NB4 (cell line): ENCODE measurements at regions not wholly inside any gene's neighbourhood (a gene's known extent, or its start where the extent isn't known, plus 50 kb on each side); places are given as distances from the start of the nearest gene placed in this dataset.

ENCODE experiments used
- DNase-seq: peaks from one replicate; pipeline ENCODE4 v3.0.0; 2010; ENCODE audit warnings: low read depth
- H3K4me3 ChIP-seq: one replicate; pipeline ENCODE4 v1.5.1; 2011; ENCODE audit warnings: mild to moderate bottlenecking, low read depth, low read length, moderate library complexity
- MYC ChIP-seq: IDR thresholded peaks from 2 replicates; pipeline ENCODE4 v1.6.1; 2011; ENCODE audit warnings: low read depth, low read length
- POLR2A ChIP-seq: IDR thresholded peaks from 2 replicates; pipeline ENCODE4 v1.6.1; 2011; ENCODE audit warnings: mild to moderate bottlenecking; ENCODE audit not compliant: insufficient read length; ENCODE audit errors: extremely low read depth
- TF ChIP-seq, protein P1 (sequence below): IDR thresholded peaks from one replicate; pipeline ENCODE4 v1.5.1; 2012; ENCODE audit warnings: low read depth, low read length
- TF ChIP-seq, protein P2 (sequence below): IDR thresholded peaks from 2 replicates; pipeline ENCODE4 v1.6.1; 2011; ENCODE audit warnings: low read depth, low read length

- TF ChIP-seq, protein P1, sequence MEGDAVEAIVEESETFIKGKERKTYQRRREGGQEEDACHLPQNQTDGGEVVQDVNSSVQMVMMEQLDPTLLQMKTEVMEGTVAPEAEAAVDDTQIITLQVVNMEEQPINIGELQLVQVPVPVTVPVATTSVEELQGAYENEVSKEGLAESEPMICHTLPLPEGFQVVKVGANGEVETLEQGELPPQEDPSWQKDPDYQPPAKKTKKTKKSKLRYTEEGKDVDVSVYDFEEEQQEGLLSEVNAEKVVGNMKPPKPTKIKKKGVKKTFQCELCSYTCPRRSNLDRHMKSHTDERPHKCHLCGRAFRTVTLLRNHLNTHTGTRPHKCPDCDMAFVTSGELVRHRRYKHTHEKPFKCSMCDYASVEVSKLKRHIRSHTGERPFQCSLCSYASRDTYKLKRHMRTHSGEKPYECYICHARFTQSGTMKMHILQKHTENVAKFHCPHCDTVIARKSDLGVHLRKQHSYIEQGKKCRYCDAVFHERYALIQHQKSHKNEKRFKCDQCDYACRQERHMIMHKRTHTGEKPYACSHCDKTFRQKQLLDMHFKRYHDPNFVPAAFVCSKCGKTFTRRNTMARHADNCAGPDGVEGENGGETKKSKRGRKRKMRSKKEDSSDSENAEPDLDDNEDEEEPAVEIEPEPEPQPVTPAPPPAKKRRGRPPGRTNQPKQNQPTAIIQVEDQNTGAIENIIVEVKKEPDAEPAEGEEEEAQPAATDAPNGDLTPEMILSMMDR = no peak
- no peak for TF ChIP-seq MYC
- TF ChIP-seq, protein P2, sequence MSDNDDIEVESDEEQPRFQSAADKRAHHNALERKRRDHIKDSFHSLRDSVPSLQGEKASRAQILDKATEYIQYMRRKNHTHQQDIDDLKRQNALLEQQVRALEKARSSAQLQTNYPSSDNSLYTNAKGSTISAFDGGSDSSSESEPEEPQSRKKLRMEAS = no peak
- TF ChIP-seq POLR2A = no peak
- DNase-seq = no peak
Observed at GRCh38 chr13:97133554-97133953, 88.6 kb upstream of the MBNL2 start.

DNA sequence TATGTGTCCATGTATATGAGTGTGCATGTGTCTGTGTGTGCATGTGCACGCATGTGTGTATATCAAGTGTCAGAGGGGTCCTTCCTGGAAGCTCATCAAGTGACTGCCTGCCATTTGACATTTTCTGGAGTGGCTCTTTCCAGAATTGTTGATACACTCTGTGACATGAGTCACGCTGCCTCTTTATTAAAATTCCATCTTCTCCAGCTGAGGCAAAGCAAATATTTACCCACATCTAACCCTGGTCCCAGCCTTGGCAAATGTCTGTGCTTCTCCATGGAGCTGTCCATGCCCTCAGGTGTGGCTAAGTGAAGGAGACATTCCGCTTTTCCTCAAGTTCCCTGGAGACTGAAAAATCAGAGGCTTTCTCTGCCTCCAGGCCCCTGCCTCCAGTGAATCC, 88.2 kb upstream of the MBNL2 start:
- TF ChIP-seq, protein P2 = no peak
- TF ChIP-seq MYC (no peak), POLR2A (no peak)
- TF ChIP-seq, protein P1 = no peak
- H3K4me3 ChIP-seq = no peak overlapping the region
- DNase-seq = no peak

More at GRCh38 chr13:97133554-97133953, 88.6 kb upstream of the MBNL2 start:
- H3K4me3 ChIP-seq = no peak overlapping the region

GRCh38 chr13:97134364-97135095, 87.6 kb upstream of the MBNL2 start:
- DNase-seq = no peak
- no peak overlapping the region for H3K4me3 ChIP-seq
- TF ChIP-seq, protein P1 = no peak
- TF ChIP-seq POLR2A (no peak), MYC (no peak)
- TF ChIP-seq, protein P2 = no peak

DNA sequence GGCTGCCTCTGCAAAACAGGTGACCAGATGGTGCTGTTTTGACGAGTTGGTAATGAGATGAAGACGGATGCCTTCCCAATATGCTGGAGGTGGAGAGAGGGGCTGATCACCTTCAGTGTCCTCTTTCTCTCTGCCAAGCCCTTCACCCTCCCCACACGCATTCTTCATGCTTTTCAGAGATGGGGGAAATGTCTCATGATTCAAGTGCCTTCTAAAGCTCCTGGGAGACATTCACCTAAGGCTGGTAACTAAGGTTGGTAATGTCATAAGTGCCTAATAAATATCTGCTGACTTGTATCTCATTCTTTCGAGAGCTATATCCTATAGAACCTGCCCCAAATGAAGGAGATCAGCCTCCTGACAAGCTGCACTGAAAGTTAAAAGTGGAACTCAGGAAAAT, 86.2 kb upstream of the MBNL2 start:
- DNase-seq = no peak
- TF ChIP-seq, protein P2 = no peak
- TF ChIP-seq POLR2A (no peak), MYC (no peak)
- TF ChIP-seq, protein P1 = no peak
- no peak overlapping the region for H3K4me3 ChIP-seq

- no peak overlapping the region for H3K4me3 ChIP-seq
- TF ChIP-seq, protein P1 = no peak
- TF ChIP-seq, protein P2 = no peak
- TF ChIP-seq MYC (no peak), POLR2A (no peak)
- DNase-seq = no peak
Observed at GRCh38 chr13:97136418-97136817, 85.7 kb upstream of the MBNL2 start.
